Right ventricle myocardium inferior (tissue), 1 donor: ENCODE measurements at regions not wholly inside any gene's neighbourhood (a gene's known extent, or its start where the extent isn't known, plus 50 kb on each side); places are given as distances from the start of the nearest gene placed in this dataset.
"Not testable (repeated sequence)": the region's sequence is repeated elsewhere in the genome, so short reads cannot be mapped to it uniquely, and the experiment has no call there.

ENCODE experiments used
- ATAC-seq: fragments of 200-7000 bp; cut with Tn5 transposase; one replicate; pipeline ENCODE4 v1.9.1; 2020; ENCODE audit warnings: mild to moderate bottlenecking, moderate library complexity
- DNase-seq: peaks from one replicate; pipeline ENCODE4 v3.0.0; 2021; ENCODE audit errors: missing footprints
- intact Hi-C: fragments of 100-400 bp; cut with DNase I; formaldehyde crosslinking; loops from one replicate; pipeline ENCODE4 v1.11.0; 2022
- donor health status: DM: no; HTN: yes; CAD: no; lungs with severe emphysema.

DNA sequence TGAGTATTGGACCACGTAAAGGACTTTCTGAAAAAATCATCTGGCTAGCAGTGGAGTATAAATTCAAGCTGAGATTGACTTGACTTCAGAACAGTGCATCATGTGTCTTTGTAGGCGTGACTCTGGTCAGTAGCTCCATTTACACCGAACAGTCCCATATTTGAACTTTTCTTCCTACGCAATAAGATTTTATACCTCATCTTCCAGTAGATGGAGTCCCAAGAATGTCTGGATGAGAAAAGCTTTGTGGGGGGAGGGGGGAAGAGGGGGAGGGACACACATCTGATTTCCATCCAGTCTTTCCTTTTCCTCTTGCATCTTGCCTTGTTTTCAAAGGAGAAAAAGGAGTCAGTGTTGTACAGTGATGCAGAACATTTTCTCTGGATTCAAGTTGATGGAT, 241.0 kb downstream of the EMP1 start:
- intact Hi-C loops = no loop called here
- DNase-seq = no peak
- ATAC-seq = no peak

GRCh38 chr12:13436696-13437391, 240.3 kb downstream of the EMP1 start:
- ATAC-seq (peak; percentile 88), DNase-seq (no peak)
- intact Hi-C loops = no loop called here

GRCh38 chr12:13436182-13436581, 239.7 kb downstream of the EMP1 start:
- ATAC-seq (no peak), DNase-seq (no peak)
- intact Hi-C loops = no loop called here

GRCh38 chr12:13435235-13435933, 238.9 kb downstream of the EMP1 start:
- ATAC-seq = no peak
- DNase-seq = no peak
- intact Hi-C loops = no loop called here

DNA sequence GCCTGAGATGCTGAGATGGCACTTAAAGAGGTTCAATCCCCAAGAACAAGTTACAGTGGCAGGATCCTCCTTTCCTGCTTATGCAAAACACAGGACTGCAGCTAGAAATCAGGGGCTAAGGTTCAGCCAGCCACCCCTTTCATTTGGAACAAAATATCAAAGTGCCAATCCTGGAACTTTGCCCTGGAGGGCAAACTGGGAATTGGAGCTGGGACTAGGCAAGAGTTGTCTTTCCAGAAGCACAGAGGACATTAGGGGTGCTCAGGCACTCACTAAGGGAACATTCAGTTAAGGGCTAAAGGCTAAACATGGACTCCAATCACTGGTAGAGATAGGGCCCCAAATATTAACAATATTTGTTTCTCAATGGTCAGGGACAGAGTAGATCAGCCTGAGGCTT, 237.2 kb downstream of the EMP1 start:
- DNase-seq = no peak
- ATAC-seq = no peak
- intact Hi-C loops = no loop called here

DNA sequence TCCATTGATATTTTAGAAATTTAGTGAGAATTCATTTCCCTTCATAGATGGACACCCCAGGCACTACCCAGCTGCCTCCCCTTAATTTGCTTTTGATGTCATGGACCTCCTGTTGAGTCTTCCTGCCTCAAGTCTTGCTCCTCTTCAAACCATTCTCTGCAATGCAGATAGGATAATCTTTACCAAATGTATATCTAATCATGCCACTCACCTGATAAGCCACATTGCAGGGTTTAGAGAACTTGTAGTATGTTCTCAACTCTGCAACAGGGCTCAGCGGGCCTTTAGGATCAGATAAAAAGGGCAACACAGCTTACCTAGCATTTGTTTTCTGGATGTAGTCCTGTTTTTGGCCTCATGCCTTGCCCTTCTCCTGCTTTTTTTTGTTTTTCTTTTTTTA, 234.5 kb downstream of the EMP1 start:
- DNase-seq (no peak), ATAC-seq (no peak)
- intact Hi-C loops = no loop called here

- intact Hi-C loops = no loop called here
- DNase-seq (no peak), ATAC-seq (no peak)
Observed at GRCh38 chr12:13428538-13429265, 232.2 kb downstream of the EMP1 start.

GRCh38 chr12:13425766-13426165, 229.2 kb downstream of the EMP1 start:
- intact Hi-C loops = no loop called here
- no peak for DNase-seq
- ATAC-seq = no peak

- DNase-seq (no peak), ATAC-seq (no peak)
- intact Hi-C loops = no loop called here
Observed at GRCh38 chr12:13422291-13422690, 225.8 kb downstream of the EMP1 start.

- DNase-seq = no peak
- intact Hi-C loops = no loop called here
- no peak for ATAC-seq
Observed at GRCh38 chr12:13417516-13417915, 221.0 kb downstream of the EMP1 start.

DNA sequence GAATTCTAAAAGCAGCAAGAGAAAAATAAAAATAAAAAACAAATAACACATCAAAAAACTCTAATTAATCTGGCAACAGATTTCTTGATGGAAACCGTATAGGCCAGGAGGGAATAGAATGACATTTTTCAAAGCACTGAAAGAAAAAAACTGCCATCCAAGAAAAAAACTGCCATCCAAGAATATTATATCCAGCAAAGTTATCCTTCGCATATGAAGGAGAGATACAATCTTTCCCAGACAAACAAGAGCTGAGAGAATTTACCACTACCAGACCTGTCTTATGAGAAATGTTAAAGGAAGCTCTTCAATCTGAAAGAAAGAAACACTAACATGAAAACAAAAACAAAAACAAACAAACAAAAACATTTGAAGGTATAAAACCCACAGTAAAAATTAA, 214.8 kb downstream of the EMP1 start:
- intact Hi-C loops = no loop called here
- ATAC-seq = no peak
- no peak for DNase-seq

GRCh38 chr12:13405961-13406703, 209.6 kb downstream of the EMP1 start:
- intact Hi-C loops = no loop called here
- no peak for ATAC-seq

GRCh38 chr12:13404631-13405473, 208.3 kb downstream of the EMP1 start:
- DNase-seq = no peak
- no peak for ATAC-seq
- intact Hi-C loops = no loop called here

More at GRCh38 chr12:13405961-13406703, 209.6 kb downstream of the EMP1 start:
- DNase-seq = no peak

- intact Hi-C loops = no loop called here
Observed at GRCh38 chr12:13404111-13404628, 207.6 kb downstream of the EMP1 start.

DNA sequence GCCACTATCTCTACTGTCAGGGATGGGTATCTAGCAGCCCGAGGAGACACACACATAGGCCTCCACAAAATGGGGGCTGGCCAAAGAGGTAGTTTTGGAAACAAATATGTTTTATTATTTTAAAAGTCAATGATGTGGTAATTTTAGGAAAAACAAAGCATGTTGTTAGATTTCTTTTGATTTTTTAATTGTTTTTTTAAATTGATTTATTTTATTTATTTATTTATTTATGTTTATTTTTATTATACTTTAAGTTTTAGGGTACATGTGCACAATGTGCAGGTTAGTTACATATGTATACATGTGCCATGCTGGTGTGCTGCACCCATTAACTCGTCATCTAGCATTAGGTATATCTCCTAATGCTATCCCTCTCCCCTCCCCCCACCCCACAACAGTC, 194.8 kb downstream of the EMP1 start:
- intact Hi-C loops, ATAC-seq, DNase-seq: not testable (repeated sequence)

More at GRCh38 chr12:13404111-13404628, 207.6 kb downstream of the EMP1 start:
- ATAC-seq (no peak), DNase-seq (no peak)

DNA sequence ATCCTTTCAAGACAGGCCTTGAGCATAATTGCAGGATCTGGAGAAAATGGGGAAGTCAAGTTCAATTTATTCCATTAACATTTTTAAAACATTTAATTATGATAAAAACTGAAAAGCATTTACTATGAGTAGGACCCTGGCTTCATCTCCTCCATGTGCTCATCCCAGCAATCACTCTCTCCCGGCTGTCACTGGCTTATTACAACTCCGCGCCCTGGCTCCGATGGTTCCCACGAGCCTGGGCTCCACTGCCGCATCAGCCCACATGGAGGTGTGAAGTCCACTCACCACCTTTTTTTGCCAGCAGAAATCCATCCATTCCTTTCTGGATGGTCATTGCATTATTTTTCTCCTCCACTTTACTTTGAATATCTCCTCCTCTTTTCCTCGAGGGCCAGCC, 194.4 kb downstream of the EMP1 start:
- DNase-seq = peak; percentile 61
- intact Hi-C loops = no loop called here
- no peak for ATAC-seq

GRCh38 chr12:13390381-13390861, 193.9 kb downstream of the EMP1 start:
- DNase-seq (peak; percentile 86), ATAC-seq (peak; percentile 97)
- intact Hi-C loops = no loop called here

- ATAC-seq = no peak
- DNase-seq = no peak
- intact Hi-C loops = no loop called here
Observed at GRCh38 chr12:13387101-13387500, 190.6 kb downstream of the EMP1 start.
